ENCODE measurements at regions not wholly inside any gene's neighbourhood (a gene's known extent, or its start where the extent isn't known, plus 50 kb on each side); places are given as distances from the start of the nearest gene placed in this dataset.
"Not testable (repeated sequence)": the region's sequence is repeated elsewhere in the genome, so short reads cannot be mapped to it uniquely, and the experiment has no call there.

DNA sequence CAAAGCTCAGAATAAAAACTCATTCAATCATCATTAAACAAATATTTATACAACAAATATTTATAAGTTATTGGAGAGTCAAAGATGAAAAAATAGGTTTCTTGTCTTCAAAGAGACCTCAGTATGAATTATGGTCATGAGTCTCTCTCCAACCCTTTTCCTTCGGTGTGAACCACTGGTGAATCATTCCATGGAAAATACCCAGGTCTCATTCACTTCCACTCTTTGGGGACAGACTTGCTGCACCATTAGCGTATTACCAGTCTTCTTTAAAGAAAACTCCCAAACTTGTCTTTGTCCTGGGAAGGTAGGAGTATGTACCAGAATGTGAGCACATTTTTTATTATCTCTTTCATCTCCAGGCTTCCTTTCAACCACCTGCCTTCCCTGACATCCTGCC is 257.4 kb upstream of the RBMS1 start:
- in situ Hi-C loops (cut with MboI; ENCODE audit: low pct_unique_long_range_greater_than_20kb, low sequenced_read_pairs), result no loop called here
- DNase-seq, result no peak

DNA sequence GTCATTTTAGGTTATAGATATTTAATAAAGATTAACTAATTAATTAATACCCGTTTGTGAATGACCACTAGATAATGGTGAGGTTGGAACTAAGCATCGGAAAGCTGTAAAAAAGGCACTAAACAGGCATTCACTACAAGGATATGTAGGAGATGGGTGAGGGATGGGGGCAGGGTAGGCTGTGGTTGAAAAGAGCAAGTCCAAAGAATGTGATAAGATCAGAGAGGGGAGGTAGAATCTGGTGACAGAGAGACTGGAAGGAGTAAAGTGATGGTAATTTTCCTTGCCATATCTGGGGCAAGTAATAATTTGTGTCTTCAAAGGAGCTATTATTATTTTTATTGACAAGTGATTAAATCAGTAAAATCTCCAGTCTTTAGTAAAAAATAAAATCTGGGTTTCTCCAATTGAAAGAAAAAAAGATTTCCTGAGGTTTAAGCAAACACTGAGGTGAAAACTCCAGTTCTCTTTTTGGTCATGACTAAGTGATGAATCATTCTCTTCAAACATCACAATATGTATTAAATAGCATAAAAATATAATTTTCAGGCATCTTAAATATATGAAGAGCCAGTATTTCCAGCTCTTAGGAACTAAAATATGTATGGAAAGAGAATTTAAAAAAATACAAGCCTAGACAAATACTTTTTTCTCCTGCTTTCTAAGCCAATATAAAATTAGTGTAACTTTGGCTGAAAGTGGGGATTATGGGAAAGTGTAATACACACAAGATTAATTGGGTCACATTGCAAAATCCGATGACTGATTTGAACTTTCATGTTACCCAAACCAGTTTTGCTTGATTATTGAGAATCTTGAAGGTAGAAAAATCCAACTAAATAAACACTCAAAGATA is 259.1 kb upstream of the RBMS1 start:
- no peak for DNase-seq
- in situ Hi-C loops (cut with MboI; ENCODE audit: low pct_unique_long_range_greater_than_20kb, low sequenced_read_pairs), result no loop called here

DNA sequence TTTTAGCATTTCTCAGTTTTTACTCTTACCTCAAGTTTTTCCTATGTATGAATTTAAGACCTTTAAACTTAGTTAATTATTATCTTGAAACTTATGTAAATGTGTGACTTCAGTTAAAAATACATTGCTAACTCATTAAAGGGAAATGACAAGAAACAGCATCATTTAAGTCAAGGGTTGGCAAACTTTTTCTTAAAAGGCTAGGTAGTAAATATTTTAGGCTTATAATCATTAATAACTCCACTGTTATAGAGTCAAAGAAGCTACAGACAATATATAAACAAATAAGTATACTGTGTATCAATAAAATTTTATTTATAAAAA is 259.7 kb upstream of the RBMS1 start:
- DNase-seq, result no peak
- in situ Hi-C loops (cut with MboI; ENCODE audit: low pct_unique_long_range_greater_than_20kb, low sequenced_read_pairs), result no loop called here

DNA sequence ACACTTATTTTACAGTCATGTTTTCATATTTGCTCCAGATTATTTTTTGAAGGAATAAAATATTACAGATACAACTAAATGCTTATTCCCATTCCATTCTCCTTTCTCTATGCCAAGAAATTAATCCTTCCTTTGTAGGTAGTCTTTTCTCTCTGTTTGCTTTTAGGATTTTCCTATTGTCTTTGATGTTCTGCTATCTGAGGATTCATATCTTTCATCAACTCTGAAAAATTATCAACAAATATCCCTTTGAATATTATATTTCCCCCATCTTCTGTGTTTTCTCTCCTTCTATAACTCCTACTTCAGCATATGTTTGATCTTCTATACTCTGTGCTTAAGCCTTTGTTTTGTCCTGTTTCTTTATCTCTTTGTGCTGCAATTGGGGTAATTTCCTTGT is 260.4 kb upstream of the RBMS1 start:
- DNase-seq, result no peak
- in situ Hi-C loops (cut with MboI; ENCODE audit: low pct_unique_long_range_greater_than_20kb, low sequenced_read_pairs), result no loop called here

DNA sequence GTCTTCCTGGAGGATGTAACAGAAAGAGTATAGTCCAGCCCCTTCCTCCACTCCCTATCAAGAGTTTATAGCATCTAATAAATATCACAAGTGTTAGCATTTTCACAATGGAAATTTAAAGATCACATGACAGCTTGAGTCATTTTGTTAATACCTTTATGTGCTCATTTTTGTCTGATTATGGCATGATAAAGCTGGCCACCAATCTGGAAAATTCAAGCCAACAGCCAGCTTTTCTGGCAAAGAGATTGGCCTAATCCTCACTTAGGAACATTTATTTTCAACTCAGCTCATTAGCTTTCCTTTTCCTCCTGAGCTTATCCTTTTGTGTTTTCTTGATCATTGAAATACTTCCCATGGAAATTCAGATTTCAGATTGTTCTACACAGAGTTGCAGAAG is 262.9 kb upstream of the RBMS1 start:
- no peak for DNase-seq
- in situ Hi-C loops (cut with MboI; ENCODE audit: low pct_unique_long_range_greater_than_20kb, low sequenced_read_pairs), result no loop called here

DNA sequence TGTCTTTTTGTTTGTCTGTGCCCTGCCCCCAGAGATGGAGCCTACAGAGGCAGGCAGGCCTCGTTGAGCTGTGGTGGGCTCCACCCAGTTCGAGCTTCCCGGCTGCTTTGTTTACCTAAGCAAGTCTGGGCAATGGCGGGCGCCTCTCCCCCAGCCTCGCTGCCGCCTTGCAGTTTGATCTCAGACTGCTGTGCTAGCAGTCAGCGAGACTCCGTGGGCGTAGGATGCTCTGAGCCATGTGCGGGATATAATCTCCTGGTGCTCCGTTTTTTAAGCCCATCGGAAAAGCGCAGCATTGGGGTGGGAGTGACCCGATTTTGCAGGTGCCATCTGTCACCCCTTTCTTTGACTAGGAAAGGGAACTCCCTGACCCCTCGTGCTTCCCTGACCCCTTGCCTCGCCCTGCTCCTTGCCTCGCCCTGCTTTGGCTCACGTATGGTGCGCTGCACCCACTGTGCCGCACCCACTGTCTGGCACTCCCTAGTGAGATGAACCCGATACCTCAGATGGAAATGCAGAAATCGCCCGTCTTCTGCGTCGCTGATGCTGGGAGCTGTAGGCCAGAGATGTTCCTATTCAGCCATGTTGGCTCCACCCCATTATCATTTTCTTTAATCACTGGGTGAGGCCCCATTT is 269.0 kb upstream of the RBMS1 start:
- in situ Hi-C loops (cut with MboI; ENCODE audit: low pct_unique_long_range_greater_than_20kb, low sequenced_read_pairs); DNase-seq: not testable (repeated sequence)

DNA sequence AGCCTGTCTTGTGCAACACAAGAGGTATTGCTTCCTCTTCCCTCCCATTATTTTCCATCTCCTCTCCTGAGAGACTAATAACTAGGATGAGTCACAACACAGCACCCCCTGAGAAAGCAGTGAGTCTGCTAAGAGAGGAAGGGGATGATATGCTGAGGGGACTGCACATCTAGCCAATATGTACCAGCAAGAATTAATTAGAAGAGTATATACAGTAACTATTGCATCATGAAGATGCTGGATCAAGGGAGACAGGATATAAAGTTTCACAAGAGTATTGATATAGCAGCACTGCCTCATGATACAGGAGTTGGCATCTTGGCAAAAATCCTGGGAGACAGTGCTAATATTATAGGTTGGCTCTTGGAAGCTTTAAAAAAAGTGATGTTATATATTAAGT is 289.9 kb upstream of the RBMS1 start:
- DNase-seq, result no peak
- in situ Hi-C loops (cut with MboI; ENCODE audit: low pct_unique_long_range_greater_than_20kb, low sequenced_read_pairs), result no loop called here

DNA sequence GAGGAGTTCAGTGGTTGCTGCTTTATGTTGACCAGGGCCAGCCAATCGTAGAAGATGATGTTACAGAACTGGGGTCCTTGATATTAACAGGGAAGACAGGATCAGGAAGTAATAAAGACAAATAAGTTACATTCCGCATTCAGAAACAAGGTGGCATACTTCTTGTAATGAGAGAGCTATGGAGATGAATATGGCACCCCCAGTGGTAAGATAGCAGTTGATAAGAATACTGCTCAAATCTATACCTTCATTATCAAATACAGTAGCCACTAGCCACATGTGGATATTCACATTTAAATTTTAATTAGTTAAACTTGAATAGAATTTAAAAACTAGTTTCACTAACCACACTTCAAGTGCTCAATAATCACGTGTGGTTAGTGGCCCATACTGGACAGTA is 290.4 kb upstream of the RBMS1 start:
- in situ Hi-C loops (cut with MboI; ENCODE audit: low pct_unique_long_range_greater_than_20kb, low sequenced_read_pairs), result no loop called here
- DNase-seq, result peak; percentile 2

DNA sequence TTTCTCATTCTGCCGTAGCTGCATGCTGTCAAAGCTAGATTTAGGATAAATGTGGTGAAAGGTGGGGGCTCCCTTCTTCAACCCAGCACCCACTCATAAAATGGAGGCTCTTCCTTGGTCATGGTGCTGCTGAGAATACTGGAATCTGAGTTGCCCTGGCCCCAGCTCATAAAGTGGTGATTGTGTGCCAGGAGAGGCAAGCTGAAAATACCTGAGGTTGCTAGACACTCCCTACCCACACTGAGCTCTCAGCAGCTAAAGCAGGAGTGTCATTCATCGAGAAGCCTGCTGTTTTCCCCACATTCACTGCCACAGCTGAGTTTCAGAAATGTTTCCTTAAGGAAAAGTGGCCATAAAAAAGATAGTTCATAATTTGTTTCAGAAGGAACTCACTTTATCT is 297.1 kb upstream of the RBMS1 start:
- no peak for DNase-seq
- in situ Hi-C loops (cut with MboI; ENCODE audit: low pct_unique_long_range_greater_than_20kb, low sequenced_read_pairs), result no loop called here

DNA sequence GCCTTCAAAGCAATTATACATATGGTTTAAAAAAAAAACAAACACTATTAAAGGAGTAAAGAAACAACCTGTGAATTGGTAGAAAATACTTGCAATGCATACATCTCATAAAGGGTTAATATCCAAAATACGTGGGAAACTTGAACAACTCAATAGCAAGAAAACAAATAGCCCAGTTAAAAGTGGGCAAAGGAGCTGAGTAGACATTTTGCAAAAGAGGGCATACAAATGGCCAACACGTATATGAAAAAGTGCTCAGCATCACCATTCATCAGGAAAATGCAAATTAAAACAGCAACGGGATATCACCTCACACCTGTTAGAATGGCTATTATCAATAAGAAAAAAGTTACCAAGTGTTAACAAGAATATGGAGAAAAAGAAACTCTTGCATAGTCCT is 298.3 kb upstream of the RBMS1 start:
- in situ Hi-C loops (cut with MboI; ENCODE audit: low pct_unique_long_range_greater_than_20kb, low sequenced_read_pairs), result no loop called here
- no peak for DNase-seq

DNA sequence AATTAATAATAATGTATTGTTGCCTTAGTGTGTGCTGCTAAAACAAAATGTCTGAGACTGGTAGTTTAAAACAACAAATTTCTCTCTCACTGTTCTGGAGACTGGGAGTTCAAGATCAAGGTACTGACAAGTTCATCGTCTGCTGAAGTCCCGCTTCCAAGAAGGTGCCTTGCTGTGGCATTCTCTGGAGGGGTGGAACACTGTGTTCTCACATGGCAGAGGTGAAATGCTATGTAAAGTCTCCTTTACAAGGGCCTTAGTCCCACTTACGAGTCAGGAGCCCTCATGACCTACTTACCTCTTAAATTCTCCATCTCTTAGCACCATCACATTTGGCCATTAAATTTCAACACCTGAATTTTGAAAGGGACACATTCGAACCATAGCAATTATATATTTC is 299.2 kb upstream of the RBMS1 start:
- no peak for DNase-seq
- in situ Hi-C loops (cut with MboI; ENCODE audit: low pct_unique_long_range_greater_than_20kb, low sequenced_read_pairs), result no loop called here

DNA sequence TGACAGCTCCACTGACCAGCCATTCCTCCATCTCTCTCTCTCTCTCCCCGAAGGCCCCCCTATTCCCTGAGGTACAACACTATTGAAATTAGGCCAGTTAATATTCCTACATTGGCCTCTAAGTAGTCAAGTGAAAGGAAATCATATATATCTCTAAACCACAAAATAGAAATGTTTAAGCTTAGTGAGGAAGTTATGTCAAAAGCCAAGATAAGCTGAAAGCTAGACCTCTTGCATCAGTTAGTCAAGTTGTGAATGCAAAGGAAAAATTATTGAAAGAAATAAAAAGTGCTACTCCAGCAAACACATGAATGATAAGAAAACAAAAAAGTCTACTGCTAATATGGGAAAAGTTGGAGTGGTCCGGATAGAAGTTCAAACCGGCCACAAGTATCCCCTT is 301.3 kb upstream of the RBMS1 start:
- in situ Hi-C loops (cut with MboI; ENCODE audit: low pct_unique_long_range_greater_than_20kb, low sequenced_read_pairs), result no loop called here
- no peak for DNase-seq

DNA sequence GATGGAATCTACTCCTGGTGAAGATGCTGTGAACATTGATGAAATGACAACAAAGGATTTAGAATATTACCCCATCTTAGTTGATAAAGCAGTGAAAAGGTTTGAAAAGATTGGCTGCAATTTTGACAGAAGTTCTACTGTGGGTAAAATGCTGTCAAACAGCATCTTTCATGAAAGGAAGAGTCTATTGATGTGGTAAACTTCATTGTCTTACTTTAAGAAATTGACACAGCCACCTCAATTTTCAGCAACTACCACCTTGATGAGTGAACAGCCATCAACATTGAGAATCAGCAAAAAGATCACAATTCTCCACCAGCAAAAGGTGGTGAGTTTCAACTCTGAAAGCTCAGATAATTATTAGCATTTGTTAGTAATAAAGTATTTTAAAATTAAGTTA is 310.3 kb upstream of the RBMS1 start:
- no peak for DNase-seq
- in situ Hi-C loops (cut with MboI; ENCODE audit: low pct_unique_long_range_greater_than_20kb, low sequenced_read_pairs), result no loop called here

DNA sequence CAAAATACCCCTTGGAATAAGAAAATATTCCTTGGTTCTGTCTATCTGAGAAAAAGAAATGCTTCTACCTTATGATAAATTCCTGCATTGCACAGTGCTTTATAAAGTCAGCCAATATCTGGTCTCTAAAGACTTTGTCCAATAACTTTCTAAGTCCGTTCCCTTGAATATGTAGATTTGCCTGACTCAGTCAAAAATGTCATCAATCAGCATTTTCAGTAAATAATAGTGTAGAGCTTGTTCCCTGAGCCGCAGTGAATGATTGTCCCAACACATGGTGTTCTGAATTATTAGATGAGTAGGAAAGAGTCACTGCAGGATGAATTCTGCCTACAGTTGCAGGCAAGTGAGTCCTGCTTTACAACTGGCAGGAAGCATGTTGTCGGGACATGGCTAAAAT is 316.8 kb upstream of the RBMS1 start:
- in situ Hi-C loops (cut with MboI; ENCODE audit: low pct_unique_long_range_greater_than_20kb, low sequenced_read_pairs), result no loop called here
- DNase-seq, result no peak

DNA sequence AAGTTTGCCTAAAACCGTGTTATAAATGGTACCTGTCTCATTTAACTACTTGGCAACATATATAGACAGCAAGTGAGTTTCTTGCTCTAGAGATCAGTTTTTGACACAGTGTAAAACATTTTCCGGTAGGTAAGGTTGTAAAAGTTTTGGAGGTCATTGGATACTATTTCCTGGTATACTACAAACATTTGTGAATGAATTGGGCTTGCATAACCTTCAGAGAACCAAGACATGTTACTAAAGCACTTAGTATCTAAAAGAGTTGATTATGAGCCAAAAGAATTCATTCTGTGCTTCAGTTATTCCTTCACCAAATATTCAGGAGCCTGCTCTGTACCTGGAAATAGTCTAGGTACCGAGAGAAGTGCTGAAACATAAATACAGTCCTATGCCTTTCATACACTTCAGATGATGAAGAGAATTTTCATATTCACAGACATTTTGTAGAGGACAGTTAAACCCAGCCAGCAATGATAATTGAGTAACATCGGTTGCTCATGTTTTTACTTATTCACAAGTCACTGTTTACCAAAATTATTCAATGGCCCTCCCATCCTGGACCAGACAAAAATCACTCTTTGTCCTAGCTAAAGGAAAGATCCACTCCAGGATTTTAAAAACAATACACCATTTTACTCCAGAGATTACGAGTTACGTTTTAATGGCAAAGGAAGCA is 319.4 kb upstream of the RBMS1 start:
- DNase-seq, result no peak
- in situ Hi-C loops (cut with MboI; ENCODE audit: low pct_unique_long_range_greater_than_20kb, low sequenced_read_pairs), result no loop called here

DNA sequence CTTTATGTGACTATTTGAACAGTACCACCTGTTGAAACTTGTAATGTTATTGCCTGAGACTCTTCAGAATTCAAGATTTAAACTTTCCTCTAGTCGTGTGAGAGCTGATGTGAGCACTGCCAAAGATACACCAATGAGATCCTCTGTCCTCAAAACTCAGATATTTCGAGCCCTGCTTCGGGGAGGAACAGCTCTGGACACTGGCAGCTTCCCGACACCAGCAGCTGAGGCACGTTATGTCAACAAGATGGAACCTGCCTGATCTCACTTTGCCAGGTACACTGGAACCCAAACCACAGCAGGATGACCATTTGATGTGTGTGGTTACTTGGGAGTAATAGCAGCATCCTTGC is 319.9 kb upstream of the RBMS1 start:
- in situ Hi-C loops (cut with MboI; ENCODE audit: low pct_unique_long_range_greater_than_20kb, low sequenced_read_pairs), result no loop called here
- DNase-seq, result no peak

DNA sequence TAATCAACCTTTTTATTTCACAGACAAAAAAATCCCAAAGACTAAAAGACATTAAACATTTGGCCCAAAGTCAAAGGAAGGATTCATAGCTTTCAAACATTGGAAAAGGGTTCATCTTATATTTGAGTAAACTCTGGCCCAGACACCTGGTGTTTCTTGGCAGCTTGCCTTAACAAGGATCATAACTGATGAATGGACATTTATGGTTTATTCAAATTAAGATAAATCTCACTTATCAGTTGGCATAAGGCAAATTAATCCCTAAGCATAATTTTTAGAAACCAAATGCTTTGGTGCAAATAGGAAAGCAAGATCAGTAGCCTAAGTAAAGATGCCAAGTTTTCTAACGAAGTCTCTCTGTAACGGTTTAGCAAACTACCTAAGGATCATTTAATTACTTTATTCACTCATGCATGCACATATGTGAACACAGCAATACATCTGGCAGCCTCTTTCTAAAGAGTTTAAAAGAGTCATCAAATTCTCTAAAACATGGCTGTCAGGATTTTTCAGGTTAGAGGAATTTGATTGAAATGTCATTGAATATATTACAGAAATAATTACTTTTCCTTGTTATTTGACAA is 323.4 kb upstream of the RBMS1 start:
- no peak for DNase-seq
- in situ Hi-C loops (cut with MboI; ENCODE audit: low pct_unique_long_range_greater_than_20kb, low sequenced_read_pairs), result no loop called here

DNA sequence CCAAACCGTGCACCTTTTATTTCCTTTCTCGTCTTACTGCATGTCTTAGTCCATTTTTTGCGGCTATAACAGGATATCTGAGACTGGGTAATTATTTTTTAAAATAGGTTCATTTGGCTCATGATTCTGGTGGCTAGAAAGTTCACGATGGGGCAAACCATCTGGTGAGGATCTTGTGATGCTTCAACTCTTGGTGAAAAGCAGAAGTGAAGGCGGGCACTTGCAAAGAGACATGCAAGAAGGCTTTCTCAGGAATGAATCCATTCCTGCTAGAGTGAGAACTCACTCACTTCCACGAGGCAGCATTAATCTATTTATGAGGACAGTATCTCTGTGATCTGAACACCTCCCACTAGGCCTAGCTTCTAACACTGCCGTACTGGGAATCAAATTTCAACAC is 327.1 kb upstream of the RBMS1 start:
- no peak for DNase-seq
- in situ Hi-C loops (cut with MboI; ENCODE audit: low pct_unique_long_range_greater_than_20kb, low sequenced_read_pairs), result no loop called here

DNA sequence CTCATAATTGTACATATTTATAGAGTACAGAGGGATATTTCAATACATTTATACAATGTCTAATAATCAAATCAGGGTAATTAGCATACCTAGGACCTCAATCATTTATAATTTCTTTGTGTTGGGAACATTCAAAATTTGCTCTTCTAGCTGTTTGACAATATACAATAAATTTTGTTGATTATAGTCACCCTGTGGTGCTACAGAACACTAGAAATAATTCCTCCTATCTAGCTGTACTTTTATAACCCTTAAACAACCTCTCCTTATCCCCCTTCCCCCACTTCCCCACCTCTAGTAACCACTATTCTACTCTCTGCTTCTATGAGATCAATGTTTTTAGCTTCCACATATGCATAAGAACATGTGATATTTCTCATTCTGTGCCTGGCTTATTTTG is 328.4 kb upstream of the RBMS1 start:
- no peak for DNase-seq
- in situ Hi-C loops (cut with MboI; ENCODE audit: low pct_unique_long_range_greater_than_20kb, low sequenced_read_pairs), result no loop called here

DNA sequence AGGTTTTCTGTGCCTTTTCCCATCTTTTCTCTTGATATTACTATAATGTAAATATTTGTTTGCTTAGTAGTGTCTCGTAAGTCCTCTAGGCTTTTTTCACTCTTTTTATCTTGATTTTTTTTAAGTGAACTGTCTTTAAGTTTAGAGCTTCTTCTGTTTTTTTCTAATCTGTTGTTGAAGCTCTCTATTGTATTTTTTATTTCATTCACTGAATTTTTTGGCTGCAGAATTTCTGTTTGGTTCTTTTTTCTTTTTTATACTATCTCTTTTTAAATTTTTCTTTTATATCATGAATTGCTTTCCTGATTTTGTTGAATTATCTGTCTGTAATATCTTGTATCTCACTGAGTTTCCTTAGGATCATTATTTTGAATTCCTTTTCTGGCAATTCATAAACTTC is 331.8 kb upstream of the RBMS1 start:
- in situ Hi-C loops (cut with MboI; ENCODE audit: low pct_unique_long_range_greater_than_20kb, low sequenced_read_pairs), result no loop called here
- DNase-seq, result no peak
